SK-N-SH (cell line): ENCODE measurements at regions not wholly inside any gene's neighbourhood (a gene's known extent, or its start where the extent isn't known, plus 50 kb on each side); places are given as distances from the start of the nearest gene placed in this dataset.

Experiments
- CHD2 ChIP-seq: fragments of 150-350 bp; IDR thresholded peaks from 2 replicates; pipeline ENCODE4 v1.6.1; 2018; ENCODE audit warnings: low read length; ENCODE audit not compliant: partially characterized antibody
- CTCF ChIP-seq: fragments of 200-600 bp; sonication (generic); IDR thresholded peaks from 2 replicates; pipeline ENCODE4 v1.6.1; 2017; ENCODE audit warnings: antibody characterized with exemption, mild to moderate bottlenecking, moderate library complexity
- GABPA ChIP-seq: IDR thresholded peaks from 2 replicates; pipeline ENCODE4 v1.4.0; 2012; ENCODE audit warnings: low read depth, mild to moderate bottlenecking
- POLR2AphosphoS5 ChIP-seq: IDR thresholded peaks from 2 replicates; pipeline ENCODE4 v1.6.1; 2012; ENCODE audit warnings: low read depth, low read length
- RFX5 ChIP-seq: IDR thresholded peaks from 2 replicates; pipeline ENCODE4 v1.6.1; 2012; ENCODE audit warnings: mild to moderate bottlenecking, improper control_type of control experiment, low read length
- TCF12 ChIP-seq: IDR thresholded peaks from 2 replicates; pipeline ENCODE4 v1.4.0; 2012
- YY1 ChIP-seq: IDR thresholded peaks from 2 replicates; pipeline ENCODE4 v1.4.0; 2012; ENCODE audit warnings: low read depth, mild to moderate bottlenecking

- TF ChIP-seq CTCF: no peak
- no peak for TF ChIP-seq POLR2AphosphoS5
- TF ChIP-seq GABPA: no peak
- TF ChIP-seq CHD2: no peak
- TF ChIP-seq RFX5: no peak
- no peak for TF ChIP-seq TCF12
- TF ChIP-seq YY1: no peak
Measured at GRCh38 chr1:2865000-2865399, 63.5 kb upstream of the TTC34 start.
